ENCODE measurements at regions not wholly inside any gene's neighbourhood (a gene's known extent, or its start where the extent isn't known, plus 50 kb on each side); places are given as distances from the start of the nearest gene placed in this dataset.

GRCh38 chr14:71636820-71637471, 295.3 kb upstream of the RGS6 start:
- no peak for DNase-seq (ENCODE audit: low read depth)

- no peak for DNase-seq (ENCODE audit: low read depth)
Observed at GRCh38 chr14:71638523-71639196, 293.6 kb upstream of the RGS6 start.

DNA sequence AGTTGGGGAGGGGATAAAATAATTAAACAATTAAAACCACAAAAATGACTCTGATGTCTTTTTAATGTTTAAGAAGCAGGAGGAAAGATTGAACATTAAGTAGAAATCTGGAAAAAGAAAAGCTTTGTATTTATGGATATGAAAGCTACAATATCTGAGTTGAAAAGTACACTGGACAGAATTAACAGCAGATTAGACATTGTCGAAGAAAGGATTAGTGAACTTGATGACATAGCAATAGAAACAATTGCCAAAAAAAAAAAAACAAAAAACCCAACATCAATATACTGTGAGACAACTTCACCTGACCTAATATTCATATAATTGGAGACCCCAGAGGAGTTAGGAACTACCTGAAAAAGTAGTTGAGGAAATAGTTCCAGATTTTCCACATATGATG, 289.5 kb upstream of the RGS6 start:
- no peak for DNase-seq (ENCODE audit: low read depth)

DNA sequence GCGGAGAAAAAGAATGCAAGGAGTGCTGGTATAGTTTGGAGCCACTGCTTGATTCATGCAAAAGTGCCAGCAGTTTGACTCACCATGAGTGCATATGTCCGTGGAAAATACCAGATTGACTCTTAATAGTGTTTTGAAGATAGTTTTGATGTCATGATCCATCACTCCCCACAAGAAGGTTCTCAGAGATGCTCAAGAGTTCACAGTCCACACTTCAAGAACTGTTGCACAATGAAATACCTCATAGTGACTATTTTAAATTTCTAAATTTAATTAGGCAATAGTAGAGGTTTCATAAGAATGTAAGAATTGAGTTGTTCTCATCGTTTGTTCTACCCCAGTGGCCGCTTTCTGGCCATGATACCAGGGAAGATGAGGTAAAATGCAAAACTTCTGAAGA, 286.6 kb upstream of the RGS6 start:
- no peak for DNase-seq (ENCODE audit: low read depth)

DNA sequence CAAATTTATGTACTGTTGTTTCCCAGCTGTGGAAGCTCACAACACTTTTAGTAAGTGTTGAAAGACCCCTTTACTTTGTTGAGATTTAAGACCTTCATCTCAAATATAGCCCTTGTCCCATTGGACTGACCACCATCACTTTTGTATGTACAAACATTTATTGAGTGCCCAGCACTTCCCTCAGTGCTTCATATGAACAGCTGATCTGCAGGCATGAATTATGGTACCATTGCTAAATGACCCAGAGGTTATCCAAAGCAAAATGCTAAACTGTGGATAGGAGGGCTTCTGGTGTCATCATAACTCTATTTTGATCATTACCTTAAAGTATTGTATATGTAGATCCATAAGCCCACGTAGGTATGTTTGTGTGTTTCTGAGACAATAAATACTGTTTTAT, 285.7 kb upstream of the RGS6 start:
- no peak for DNase-seq (ENCODE audit: low read depth)

- no peak for DNase-seq (ENCODE audit: low read depth)
Observed at GRCh38 chr14:71647086-71647784, 285.0 kb upstream of the RGS6 start.

DNA sequence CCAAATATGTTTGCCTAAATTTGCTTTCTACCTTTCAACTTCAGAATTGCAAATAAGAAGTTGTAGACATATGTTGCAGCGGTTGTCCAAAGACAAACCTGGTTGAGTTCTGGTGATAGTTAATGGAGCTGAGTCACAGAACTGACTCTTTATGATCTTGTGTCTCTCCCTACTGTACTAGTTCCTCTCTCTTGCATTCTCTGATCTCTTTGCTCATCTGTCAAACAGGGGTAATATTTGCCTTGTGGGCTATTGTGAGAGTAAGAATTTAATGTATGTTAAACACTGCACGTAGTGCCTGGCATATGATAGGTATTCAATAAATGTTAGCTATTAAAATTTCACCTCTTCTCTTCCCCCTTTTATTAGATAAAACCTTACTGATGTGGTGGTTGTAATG, 283.5 kb upstream of the RGS6 start:
- no peak for DNase-seq (ENCODE audit: low read depth)

DNA sequence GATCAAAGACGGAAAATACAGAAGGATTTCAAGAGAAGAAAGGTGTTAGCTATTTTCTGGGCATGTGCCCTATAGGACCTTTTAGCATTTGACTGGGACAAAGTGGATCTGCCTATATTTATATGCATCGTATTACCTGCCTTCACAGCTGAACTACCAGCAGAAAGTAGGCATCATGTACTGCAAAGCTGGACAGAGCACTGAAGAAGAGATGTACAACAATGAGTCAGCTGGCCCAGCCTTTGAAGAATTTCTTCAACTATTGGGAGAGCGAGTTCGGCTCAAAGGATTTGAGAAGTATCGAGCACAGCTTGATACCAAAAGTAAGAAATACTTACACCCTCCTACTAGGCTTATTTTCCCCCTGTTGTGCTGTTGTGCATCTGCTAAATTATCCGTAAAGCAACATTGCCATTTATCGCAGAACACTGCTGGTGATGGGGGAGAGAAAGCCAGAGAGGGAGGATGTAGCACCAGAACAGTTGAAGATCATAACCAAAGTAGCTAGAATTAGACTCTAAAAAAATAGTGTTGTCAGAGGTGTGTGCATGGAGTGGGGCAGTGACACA, 282.0 kb upstream of the RGS6 start:
- no peak for DNase-seq (ENCODE audit: low read depth)

DNA sequence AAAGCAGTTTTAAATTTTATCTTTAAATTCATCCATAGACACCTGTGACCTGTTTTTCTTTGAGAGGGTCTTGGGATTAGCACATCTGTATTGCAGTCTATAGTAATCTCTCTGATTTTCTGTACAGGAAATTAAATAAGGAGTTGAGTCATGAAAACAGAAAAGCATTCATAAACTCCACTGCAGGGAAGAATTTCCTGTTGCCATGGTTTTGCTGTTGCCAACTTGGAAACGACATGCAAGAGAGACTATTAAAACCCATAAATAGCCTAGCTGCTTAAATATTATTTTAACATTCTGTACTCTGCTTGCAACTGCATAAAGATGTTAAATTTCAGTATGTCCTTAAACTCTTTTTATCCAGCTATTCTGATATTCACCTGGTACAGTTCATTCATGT, 281.0 kb upstream of the RGS6 start:
- no peak for DNase-seq (ENCODE audit: low read depth)

GRCh38 chr14:71652368-71652767, 279.9 kb upstream of the RGS6 start:
- DNase-seq (ENCODE audit: low read depth) = no peak

DNA sequence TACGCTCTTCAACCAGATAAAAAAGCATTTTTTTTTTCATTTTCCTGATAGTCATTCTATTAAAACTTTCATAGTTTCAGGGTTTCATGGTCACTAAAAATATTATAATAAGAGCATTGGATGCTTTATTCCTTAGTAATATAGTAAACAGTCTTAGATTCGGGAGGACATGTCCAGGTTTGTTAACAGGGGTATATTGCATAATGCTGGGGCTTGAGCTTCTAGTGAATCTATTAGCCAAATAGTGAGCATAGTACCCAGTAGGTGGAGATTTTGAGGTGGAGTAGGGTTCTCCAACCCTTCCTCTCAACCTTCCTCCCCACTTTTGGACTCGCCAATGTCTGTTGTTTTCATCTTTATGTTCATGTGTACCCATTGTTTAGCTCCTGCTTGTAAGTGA, 277.4 kb upstream of the RGS6 start:
- no peak for DNase-seq (ENCODE audit: low read depth)

- DNase-seq (ENCODE audit: low read depth) = no peak
Observed at GRCh38 chr14:71658261-71658860, 273.9 kb upstream of the RGS6 start.

DNA sequence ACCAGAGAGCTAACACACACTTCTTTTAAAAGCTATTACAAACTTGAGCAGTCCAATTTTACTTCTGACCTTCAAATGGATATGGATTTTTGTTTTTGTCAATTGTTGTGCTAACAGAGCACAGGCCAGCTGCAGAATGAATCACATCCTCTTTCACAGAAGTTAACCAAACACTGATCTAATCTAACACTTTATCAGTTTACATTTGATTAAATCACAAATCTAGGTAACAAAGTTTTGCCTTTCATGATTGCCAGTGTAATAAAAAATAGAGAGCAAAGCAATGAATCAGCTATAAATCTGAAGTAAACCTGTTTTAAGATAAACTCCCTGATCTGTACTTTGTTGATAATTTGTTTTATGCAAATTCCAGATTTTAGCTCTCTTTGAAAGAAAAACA, 273.1 kb upstream of the RGS6 start:
- DNase-seq (ENCODE audit: low read depth) = no peak

DNA sequence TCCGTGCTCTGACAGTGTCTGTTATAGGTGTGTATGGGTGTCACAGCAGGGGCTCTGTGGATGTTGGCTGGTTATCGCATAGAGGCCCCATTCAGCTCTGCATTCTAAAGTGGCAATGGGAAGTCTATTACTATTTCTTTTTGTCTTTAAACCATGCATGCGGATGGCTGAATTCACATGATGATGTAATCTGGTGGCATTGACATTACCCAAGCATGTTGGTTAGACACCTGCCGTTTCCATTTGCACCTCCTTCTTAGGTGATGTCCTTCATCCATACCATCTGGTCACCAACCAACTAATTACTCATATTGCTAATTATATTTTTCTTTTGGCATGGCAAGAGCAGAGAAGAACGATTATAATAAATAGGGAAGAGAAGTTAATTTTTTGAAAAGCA, 270.8 kb upstream of the RGS6 start:
- no peak for DNase-seq (ENCODE audit: low read depth)

DNA sequence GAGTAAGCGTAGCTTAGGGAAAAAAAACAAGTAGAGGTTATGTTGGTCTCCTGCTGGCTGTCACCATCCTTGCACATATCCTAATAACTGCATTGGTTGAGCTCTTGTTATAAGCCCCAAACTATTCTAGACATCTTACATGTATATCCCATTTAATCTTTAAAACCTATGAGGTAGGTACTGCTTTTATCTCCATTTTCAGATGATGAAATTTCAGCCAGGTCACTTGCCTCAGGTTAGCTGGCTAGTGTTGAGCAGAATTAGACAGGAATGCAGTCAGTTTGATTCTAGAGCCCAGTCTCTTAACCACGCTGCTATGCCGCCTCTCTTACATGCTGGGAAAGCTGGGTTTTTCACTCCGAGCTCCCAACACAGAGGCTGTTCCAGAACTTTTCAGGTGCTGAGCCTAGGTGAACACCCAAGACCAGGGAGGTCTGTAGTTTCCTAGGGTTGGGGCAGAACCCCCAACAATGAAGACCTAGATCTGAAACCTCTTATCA, 269.9 kb upstream of the RGS6 start:
- DNase-seq (ENCODE audit: low read depth) = no peak

DNA sequence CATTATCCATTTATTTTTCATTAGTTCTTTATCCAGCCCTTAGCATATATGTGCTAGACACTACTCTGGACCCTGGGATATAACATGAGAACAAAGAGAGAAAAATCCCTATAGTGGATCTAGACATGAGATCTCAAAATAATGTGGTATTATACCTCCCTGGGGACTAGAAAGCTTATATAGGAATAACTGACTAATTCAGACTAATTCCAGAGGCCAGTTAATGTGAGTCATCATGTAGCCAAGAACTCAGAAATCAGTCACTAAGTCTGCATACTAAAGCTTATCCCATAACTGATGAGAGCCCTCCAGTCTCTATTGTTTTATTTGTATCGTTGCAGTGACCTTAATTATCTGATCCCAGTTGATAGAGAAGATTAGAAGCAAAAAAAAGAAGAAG, 267.1 kb upstream of the RGS6 start:
- DNase-seq (ENCODE audit: low read depth) = no peak

DNA sequence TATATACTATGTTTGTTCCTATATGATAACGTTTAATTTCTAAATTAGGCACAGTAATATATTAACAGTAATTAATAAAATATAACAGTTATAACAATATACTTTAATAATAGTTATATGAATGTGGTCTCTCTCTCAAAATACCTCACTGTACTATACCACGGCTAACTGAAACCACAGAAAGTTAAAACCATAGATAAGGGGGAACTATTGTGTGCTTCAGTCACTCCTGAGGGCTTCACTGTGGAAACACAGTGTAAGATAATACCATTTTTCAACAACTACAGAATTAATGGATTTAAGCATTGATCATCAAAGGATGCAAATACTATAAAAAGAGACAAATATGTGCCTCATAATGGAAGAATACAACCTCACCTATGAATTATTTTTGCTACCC, 266.4 kb upstream of the RGS6 start:
- DNase-seq (ENCODE audit: low read depth) = no peak

DNA sequence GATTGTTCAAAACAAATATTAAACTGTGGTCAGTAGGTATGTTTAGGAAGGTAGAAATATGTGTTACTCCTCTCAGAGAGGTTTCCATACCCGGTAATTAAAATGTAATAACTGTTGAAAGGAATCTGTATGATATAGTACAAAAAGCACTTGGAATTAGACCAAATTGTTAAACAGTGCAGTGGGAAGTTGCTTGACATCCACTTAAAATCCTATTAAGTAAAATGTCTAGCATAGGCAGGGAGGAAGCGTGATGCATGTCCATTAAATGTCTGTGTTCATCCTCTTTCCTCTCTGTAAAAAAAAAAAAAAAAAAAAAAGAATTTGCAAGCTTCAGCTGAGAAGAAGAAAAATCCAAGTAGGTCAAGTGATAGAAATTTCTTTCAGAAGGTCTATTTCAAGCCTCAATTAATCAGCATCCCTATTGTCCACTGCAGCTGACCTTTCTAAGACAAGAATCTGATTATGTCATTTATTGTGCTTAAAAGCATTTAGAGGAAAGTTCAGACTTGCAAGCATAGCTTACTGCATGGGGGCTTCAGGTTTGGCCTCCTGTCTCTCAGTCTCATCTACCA, 265.6 kb upstream of the RGS6 start:
- no peak for DNase-seq (ENCODE audit: low read depth)

DNA sequence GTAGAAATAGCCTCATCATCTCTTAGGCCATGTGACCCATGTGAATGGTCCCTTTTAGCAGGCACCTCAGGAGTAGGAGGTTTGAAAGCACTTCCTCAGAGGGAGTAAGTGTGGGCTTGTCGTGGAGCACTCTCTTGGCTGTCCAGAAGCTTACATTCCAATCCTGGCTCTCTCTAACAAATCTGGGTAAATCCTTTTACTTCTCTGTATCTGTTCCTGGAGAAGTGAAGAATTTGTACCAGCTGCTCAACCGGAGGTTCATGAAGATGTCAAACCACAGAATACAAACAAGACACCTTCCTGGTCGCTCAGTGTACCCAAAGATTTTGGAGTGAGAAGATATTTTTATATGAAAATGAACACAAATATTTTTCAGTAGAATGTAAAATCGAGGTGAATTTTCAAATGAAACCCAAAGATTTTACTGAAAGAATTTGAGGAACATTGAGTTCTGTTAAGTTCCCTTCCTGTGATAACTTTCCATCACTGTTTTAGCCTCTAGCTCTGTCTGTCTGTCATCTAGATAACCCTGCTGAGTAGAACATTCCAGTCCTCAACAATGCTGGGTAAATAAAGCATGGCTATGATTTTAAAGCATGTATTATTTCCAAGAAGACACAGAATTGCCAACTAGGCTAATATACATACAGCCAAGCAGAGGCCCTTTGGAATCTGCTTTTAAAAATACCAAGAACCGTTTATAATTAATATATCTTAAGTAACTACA, 263.9 kb upstream of the RGS6 start:
- no peak for DNase-seq (ENCODE audit: low read depth)

DNA sequence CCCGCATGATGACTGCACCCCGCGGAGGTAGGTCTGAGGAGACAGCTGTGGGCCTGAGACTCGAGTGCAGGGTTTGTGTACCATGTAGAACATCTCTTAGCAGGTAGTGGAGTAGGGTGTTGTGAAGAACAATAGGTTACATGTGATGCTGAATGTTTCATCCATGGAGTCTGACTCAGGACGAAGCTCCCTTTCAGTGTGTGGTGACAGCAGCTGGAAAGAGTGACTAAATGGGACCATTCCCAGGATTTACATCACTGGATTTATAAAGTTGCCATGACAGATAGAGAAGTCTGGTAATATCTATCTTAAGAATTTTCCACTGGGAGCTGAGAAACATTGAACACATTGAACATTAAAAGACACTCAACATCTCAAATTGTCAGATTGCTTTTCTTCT, 259.6 kb upstream of the RGS6 start:
- DNase-seq (ENCODE audit: low read depth) = no peak

DNA sequence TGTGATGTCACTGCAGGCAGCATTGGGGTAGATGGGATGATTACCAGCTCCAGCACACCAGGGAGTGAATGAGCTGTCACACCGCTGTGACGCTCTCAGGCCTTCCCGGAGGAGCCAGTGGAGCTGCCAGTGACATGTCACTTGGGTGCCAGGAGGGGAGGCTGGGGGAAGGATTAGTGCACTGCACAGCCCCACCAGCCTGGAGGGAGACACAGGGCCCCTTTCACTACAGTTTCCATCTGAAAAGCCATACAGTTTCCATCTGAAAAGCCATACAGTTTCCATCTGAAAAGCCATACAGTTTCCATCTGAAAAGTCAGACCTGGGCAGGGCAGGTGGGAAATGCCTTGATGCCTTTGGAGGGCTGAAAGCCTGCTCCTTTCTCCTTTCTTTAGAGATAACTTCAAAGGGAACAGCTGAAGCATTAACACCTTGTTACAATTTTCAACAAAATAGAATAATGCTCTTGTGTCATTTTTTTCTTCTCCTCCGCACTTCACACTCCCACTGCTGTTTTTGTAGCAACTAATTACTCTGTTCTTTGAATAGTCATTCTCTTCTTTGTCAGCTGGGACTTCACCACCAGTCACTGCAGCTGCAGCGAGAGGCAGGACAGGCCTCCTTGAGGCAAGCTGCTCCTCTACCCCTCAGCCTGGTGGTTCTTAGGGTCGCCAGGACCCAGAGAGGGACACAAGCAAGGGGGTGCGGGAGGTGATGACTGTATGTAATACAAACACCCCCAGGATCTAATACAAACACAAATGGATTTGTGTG, 256.9 kb upstream of the RGS6 start:
- no peak for DNase-seq (ENCODE audit: low read depth)
